ENCODE measurements at regions not wholly inside any gene's neighbourhood (a gene's known extent, or its start where the extent isn't known, plus 50 kb on each side); places are given as distances from the start of the nearest gene placed in this dataset.

- no peak for TF ChIP-seq CTCF (conservative IDR thresholded peaks at IDR 0.05 in 1 of 2, IDR thresholded peaks at IDR 0.05 in 1 of 2; ENCODE audit: extremely low read depth in 1 of 2, insufficient read depth in 1 of 2, low read depth in 1 of 2, low read length in 2 of 2)
- no peak for TF ChIP-seq EZH2 (IDR thresholded peaks at IDR 0.05; ENCODE audit: borderline replicate concordance, low read length)
Measured at GRCh38 chr3:157746391-157746790, 243.2 kb upstream of the VEPH1 start.

Data from mammary epithelial cell (primary cell).